ENCODE measurements at regions not wholly inside any gene's neighbourhood (a gene's known extent, or its start where the extent isn't known, plus 50 kb on each side); places are given as distances from the start of the nearest gene placed in this dataset.

- Histone ChIP-seq H3K4me3 (no peak overlapping the region), H3K27ac (ENCODE audit: extremely low read depth, low read depth, low read length) (no peak overlapping the region), H3K27me3 (ENCODE audit: control insufficient read depth in 2 of 2, insufficient read depth in 2 of 2, low read length in 2 of 2) (no peaks in the 10 kb centered on the region), H3K4me2 (ENCODE audit: insufficient read depth, low read length) (no peak overlapping the region), H3K9ac (ENCODE audit: insufficient read depth in 1 of 2, low read depth in 2 of 2, low read length in 2 of 2) (no peak overlapping the region), H3K79me2 (ENCODE audit: control insufficient read depth, insufficient read depth, low read length) (no peaks in the 10 kb centered on the region), H3K9me1 (ENCODE audit: control insufficient read depth, insufficient read depth, low read length) (no peaks in the 10 kb centered on the region), H3K4me1 (replicated peaks in 1 of 2; ENCODE audit: control insufficient read depth in 2 of 2, insufficient read depth in 2 of 2, low read length in 2 of 2) (no peaks in the 10 kb centered on the region), H3K36me3 (ENCODE audit: control insufficient read depth, insufficient read depth, low read length) (no peaks in the 10 kb centered on the region), H3K9me3 (replicated peaks; ENCODE audit: control insufficient read depth, insufficient read depth, low read depth, low read length) (no peaks in the 10 kb centered on the region), H2AFZ (ENCODE audit: low read depth, low read length) (no peak overlapping the region), H4K20me1 (replicated peaks; ENCODE audit: control insufficient read depth, insufficient read depth, low read length) (no peaks in the 10 kb centered on the region)
- intact Hi-C loops (cut with micrococcal nuclease), result no loop called here
- no peak for DNase-seq (ENCODE audit: extremely low read depth in 1 of 4, low spot score in 3 of 4)
- ChIA-PET POLR2A (no interaction called here), CTCF (ENCODE audit: low intra/inter-chr PET ratio) (no interaction called here)
- no peak for ATAC-seq
- no peak for FAIRE-seq
- BruUV-seq (replicated peaks), result no TSS peak
- in situ Hi-C loops (cut with MboI), result no loop called here
- TF ChIP-seq ZBTB33 (CRISPR knock-in tag; IDR thresholded peaks at IDR 0.05), result no peak
- TF ChIP-seq PCBP2 (IDR thresholded peaks at IDR 0.05; ENCODE audit: low read depth, low read length, poor library complexity, severe bottlenecking), result no peak
- no peak for TF ChIP-seq SRF (CRISPR knock-in tag; IDR thresholded peaks at IDR 0.05)
- TF ChIP-seq ELF2 (CRISPR knock-in tag; IDR thresholded peaks at IDR 0.05), result no peak
- TF ChIP-seq ASH1L (IDR thresholded peaks at IDR 0.05; ENCODE audit: borderline replicate concordance, low read depth, partially characterized antibody), result no peak
- no peak for TF ChIP-seq ERF (CRISPR knock-in tag; IDR thresholded peaks at IDR 0.05)
- TF ChIP-seq ARID3B (CRISPR knock-in tag; IDR thresholded peaks at IDR 0.05; ENCODE audit: borderline replicate concordance), result no peak
- TF ChIP-seq NFXL1 (CRISPR knock-in tag; IDR thresholded peaks at IDR 0.05), result no peak
- no peak for TF ChIP-seq RUNX1 (IDR thresholded peaks at IDR 0.05; ENCODE audit: low read depth)
- no peak for TF ChIP-seq EZH2 (IDR thresholded peaks at IDR 0.05; ENCODE audit: borderline replicate concordance, low read depth, low read length)
- no peak for TF ChIP-seq ZNF740 (CRISPR knock-in tag; IDR thresholded peaks at IDR 0.05)
- no peak for TF ChIP-seq ZNF740 (tag; IDR thresholded peaks at IDR 0.05)
- TF ChIP-seq HNRNPK (IDR thresholded peaks at IDR 0.05; ENCODE audit: low read depth, low read length, poor library complexity, severe bottlenecking), result no peak
- TF ChIP-seq CEBPB (tag; IDR thresholded peaks at IDR 0.05), result no peak
- no peak for TF ChIP-seq E2F8 (IDR thresholded peaks at IDR 0.05; ENCODE audit: low read depth, partially characterized antibody)
- no peak for TF ChIP-seq CBX8 (IDR thresholded peaks at IDR 0.05; ENCODE audit: borderline replicate concordance, extremely low read depth, low read depth, low read length, poor library complexity, severe bottlenecking)
Observed at GRCh38 chr12:77766224-77766623, 64.5 kb upstream of the NAV3 start.
